H1 (cell line): ENCODE measurements at regions not wholly inside any gene's neighbourhood (a gene's known extent, or its start where the extent isn't known, plus 50 kb on each side); places are given as distances from the start of the nearest gene placed in this dataset.

Experiments used
- CHD1 ChIP-seq: IDR thresholded peaks from 2 replicates; pipeline ENCODE4 v1.6.1; 2012; ENCODE audit warnings: low read depth, low read length, improper control_type of control experiment
- CTBP2 ChIP-seq: IDR thresholded peaks from 2 replicates; pipeline ENCODE4 v1.7.0; 2011; ENCODE audit warnings: borderline replicate concordance, mild to moderate bottlenecking, moderate library complexity, mixed read lengths, low read length; ENCODE audit not compliant: insufficient read depth, insufficient read length
- EZH2 ChIP-seq: fragments of 200-600 bp; sonication (generic); IDR thresholded peaks from 2 replicates; pipeline ENCODE4 v1.7.1; 2012; ENCODE audit warnings: low read depth, mild to moderate bottlenecking, moderate library complexity, low read length, inconsistent platforms; ENCODE audit not compliant: severe bottlenecking
- GABPA ChIP-seq: IDR thresholded peaks from 2 replicates; pipeline ENCODE4 v1.6.1; 2011; ENCODE audit warnings: mild to moderate bottlenecking, low read length, moderate library complexity, borderline replicate concordance; ENCODE audit not compliant: insufficient read depth
- KDM5A ChIP-seq: fragments of 200-600 bp; IDR thresholded peaks from 2 replicates; pipeline ENCODE4 v1.7.1; 2012; ENCODE audit warnings: mild to moderate bottlenecking, low read length, inconsistent platforms, mixed read lengths
- SIRT6 ChIP-seq: IDR thresholded peaks from one replicate; pipeline ENCODE4 v1.7.1; 2012; ENCODE audit warnings: low read length, inconsistent platforms
- SRF ChIP-seq: IDR thresholded peaks from 2 replicates; pipeline ENCODE4 v1.6.1; 2011; ENCODE audit warnings: mild to moderate bottlenecking, low read depth, low read length, moderate library complexity
- TBP ChIP-seq: IDR thresholded peaks from 2 replicates; pipeline ENCODE4 v1.6.1; 2011; ENCODE audit warnings: low read depth, low read length, improper control_type of control experiment
- USF2 ChIP-seq: IDR thresholded peaks from 2 replicates; pipeline ENCODE4 v1.6.1; 2011; ENCODE audit warnings: low read length, improper control_type of control experiment

GRCh38 chr22:44364751-44365130 is 52.0 kb upstream of the SHISAL1 start (continued):
- TF ChIP-seq USF2, result no peak
- TF ChIP-seq TBP, result no peak
- TF ChIP-seq GABPA, result no peak
- no peak for TF ChIP-seq SRF
- no peak for TF ChIP-seq CTBP2
- TF ChIP-seq CHD1, result no peak
- TF ChIP-seq EZH2, result no peak
- no peak for TF ChIP-seq SIRT6
- no peak for TF ChIP-seq KDM5A
